PC-3 (cell line): ENCODE measurements at regions not wholly inside any gene's neighbourhood (a gene's known extent, or its start where the extent isn't known, plus 50 kb on each side); places are given as distances from the start of the nearest gene placed in this dataset.

Source experiments
- ATAC-seq: fragments of 200-7000 bp; cut with Tn5 transposase; 2 replicates; pipeline ENCODE4 v1.9.1; 2020; ENCODE audit warnings: mild to moderate bottlenecking, moderate library complexity
- BruUV-seq: library from RNA; stranded (reverse); fragments of 400-500 nt; replicated peaks from 2 replicates; lab custom pipeline; 2021; lab: Mats Ljungman, UMichigan
- CTCF ChIA-PET: fragments of 300-600 bp; sonication (Branson Sonifier 250); formaldehyde crosslinking; loops from one replicate; lab custom pipeline; 2022; ENCODE audit warnings: antibody characterized with exemption; lab: Charles Lee
- POLR2A ChIA-PET: fragments of 300-600 bp; sonication (Branson Sonifier 250); formaldehyde crosslinking; loops from one replicate; lab custom pipeline; 2022; ENCODE audit warnings: antibody characterized with exemption; ENCODE audit not compliant: unreplicated experiment; lab: Charles Lee
- DNase-seq: peaks from one replicate; pipeline ENCODE4 v3.0.0-alpha.2; 2015
- H2AFZ ChIP-seq: fragments of 300-600 bp; sonication (generic); 2 replicates; pipeline ENCODE4 v1.6.0; 2016; ENCODE audit warnings: antibody characterized with exemption, low read length
- H3F3A ChIP-seq: fragments of 300-600 bp; sonication (generic); one replicate; pipeline ENCODE4 v1.6.0; 2017; ENCODE audit warnings: antibody characterized with exemption, low read length, control low read depth, mild to moderate bottlenecking; ENCODE audit not compliant: unreplicated experiment
- H3K27ac ChIP-seq: fragments of 300-600 bp; sonication (generic); 2 replicates; pipeline ENCODE4 v1.5.1; 2016; ENCODE audit warnings: mild to moderate bottlenecking, low read length
- H3K27me3 ChIP-seq: fragments of 300-600 bp; sonication (generic); 2 replicates; pipeline ENCODE4 v1.6.1; 2016; ENCODE audit warnings: low read length, mixed read lengths
- H3K36me3 ChIP-seq: fragments of 300-600 bp; sonication (generic); 2 replicates; pipeline ENCODE4 v1.6.1; 2016; ENCODE audit warnings: low read depth, mixed run types, low read length, mixed read lengths
- H3K4me1 ChIP-seq: fragments of 300-600 bp; sonication (generic); 2 replicates; pipeline ENCODE4 v1.5.1; 2016; ENCODE audit warnings: low read length; ENCODE audit not compliant: insufficient read depth
- H3K4me2 ChIP-seq: fragments of 300-600 bp; sonication (generic); 2 replicates; pipeline ENCODE4 v1.6.0; 2016; ENCODE audit warnings: low read length
- H3K4me3 ChIP-seq: fragments of 300-600 bp; sonication (generic); 2 replicates; pipeline ENCODE4 v1.5.1; 2016; ENCODE audit warnings: mild to moderate bottlenecking, low read length, mixed read lengths
- H3K79me2 ChIP-seq: fragments of 300-600 bp; sonication (generic); 2 replicates; pipeline ENCODE4 v1.6.1; 2017; ENCODE audit warnings: low read length, mixed read lengths
- H3K9ac ChIP-seq: fragments of 300-600 bp; sonication (generic); 2 replicates; pipeline ENCODE4 v1.6.0; 2016; ENCODE audit warnings: mild to moderate bottlenecking, low read length
- H3K9me2 ChIP-seq: fragments of 300-600 bp; sonication (generic); replicated peaks from 2 replicates; pipeline ENCODE4 v1.6.1; 2016; ENCODE audit warnings: mixed run types, low read length, mixed read lengths
- H3K9me3 ChIP-seq: fragments of 300-600 bp; sonication (generic); 2 replicates; pipeline ENCODE4 v1.6.1; 2016; ENCODE audit warnings: low read length, mixed read lengths
- H4K20me1 ChIP-seq: fragments of 300-600 bp; sonication (generic); 2 replicates; pipeline ENCODE4 v1.6.1; 2016; ENCODE audit warnings: low read length, mixed read lengths
- EZH2 ChIP-seq: fragments of 300-600 bp; sonication (generic); IDR thresholded peaks from one replicate; pipeline ENCODE4 v1.6.1; 2017; ENCODE audit warnings: antibody characterized with exemption, mild to moderate bottlenecking, low read length; ENCODE audit not compliant: unreplicated experiment
- EZH2phosphoT487 ChIP-seq: fragments of 300-600 bp; sonication (generic); IDR thresholded peaks from 2 replicates; pipeline ENCODE4 v1.6.1; 2018; ENCODE audit warnings: mild to moderate bottlenecking, antibody characterized with exemption, low read length, borderline replicate concordance
- intact Hi-C: fragments of 100-400 bp; cut with micrococcal nuclease; formaldehyde crosslinking; loops from 2 replicates; pipeline ENCODE4 v1.9.0; 2023
- TF ChIP-seq, protein P1 (sequence below): fragments of 300-600 bp; sonication (generic); conservative IDR thresholded peaks from 2 replicates; pipeline ENCODE4 v1.5.1; 2017; ENCODE audit warnings: antibody characterized with exemption, low read depth, mild to moderate bottlenecking, low read length

GRCh38 chr18:76213991-76214390 is 281.1 kb downstream of the ZNF516 start:
- intact Hi-C loops = no loop called here
- no peaks in the 10 kb centered on the region for H3F3A ChIP-seq
- TF ChIP-seq EZH2 = no peak
- no peak for TF ChIP-seq EZH2phosphoT487
- TF ChIP-seq, protein P1, sequence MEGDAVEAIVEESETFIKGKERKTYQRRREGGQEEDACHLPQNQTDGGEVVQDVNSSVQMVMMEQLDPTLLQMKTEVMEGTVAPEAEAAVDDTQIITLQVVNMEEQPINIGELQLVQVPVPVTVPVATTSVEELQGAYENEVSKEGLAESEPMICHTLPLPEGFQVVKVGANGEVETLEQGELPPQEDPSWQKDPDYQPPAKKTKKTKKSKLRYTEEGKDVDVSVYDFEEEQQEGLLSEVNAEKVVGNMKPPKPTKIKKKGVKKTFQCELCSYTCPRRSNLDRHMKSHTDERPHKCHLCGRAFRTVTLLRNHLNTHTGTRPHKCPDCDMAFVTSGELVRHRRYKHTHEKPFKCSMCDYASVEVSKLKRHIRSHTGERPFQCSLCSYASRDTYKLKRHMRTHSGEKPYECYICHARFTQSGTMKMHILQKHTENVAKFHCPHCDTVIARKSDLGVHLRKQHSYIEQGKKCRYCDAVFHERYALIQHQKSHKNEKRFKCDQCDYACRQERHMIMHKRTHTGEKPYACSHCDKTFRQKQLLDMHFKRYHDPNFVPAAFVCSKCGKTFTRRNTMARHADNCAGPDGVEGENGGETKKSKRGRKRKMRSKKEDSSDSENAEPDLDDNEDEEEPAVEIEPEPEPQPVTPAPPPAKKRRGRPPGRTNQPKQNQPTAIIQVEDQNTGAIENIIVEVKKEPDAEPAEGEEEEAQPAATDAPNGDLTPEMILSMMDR = no peak
- ChIA-PET CTCF (no interaction called here), POLR2A (no interaction called here)
- H4K20me1 ChIP-seq = no peaks in the 10 kb centered on the region
- no peak for DNase-seq
- no peaks in the 10 kb centered on the region for H3K9me2 ChIP-seq
- no peak for ATAC-seq
- H3K9ac ChIP-seq = no peak overlapping the region
- no peaks in the 10 kb centered on the region for H3K79me2 ChIP-seq
- no peaks in the 10 kb centered on the region for H3K4me1 ChIP-seq
- no peak overlapping the region for H2AFZ ChIP-seq
- no peaks in the 10 kb centered on the region for H3K9me3 ChIP-seq
- peaks cover 29% of the 10 kb centered on the region; the same call in 1 of the 2 replicates for H3K27me3 ChIP-seq
- no peak overlapping the region for H3K27ac ChIP-seq
- H3K4me3 ChIP-seq = no peak overlapping the region
- H3K4me2 ChIP-seq = no peak overlapping the region
- BruUV-seq = no TSS peak
- H3K36me3 ChIP-seq = no peaks in the 10 kb centered on the region

GRCh38 chr18:76212960-76213359 is 282.1 kb downstream of the ZNF516 start:
- H3K27ac ChIP-seq = no peak overlapping the region
- no peaks in the 10 kb centered on the region for H3K36me3 ChIP-seq
- no peaks in the 10 kb centered on the region for H3K9me2 ChIP-seq
- no peaks in the 10 kb centered on the region for H3K4me1 ChIP-seq
- TF ChIP-seq EZH2 (no peak), EZH2phosphoT487 (no peak)
- TF ChIP-seq, protein P1 = no peak
- CTCF ChIA-PET = no interaction called here
- intact Hi-C loops = no loop called here
- ATAC-seq = no peak
- no peak for DNase-seq
- H4K20me1 ChIP-seq = no peaks in the 10 kb centered on the region
- H3K9me3 ChIP-seq = no peaks in the 10 kb centered on the region
- no peak overlapping the region for H3K9ac ChIP-seq
- H3F3A ChIP-seq = no peaks in the 10 kb centered on the region
- no peak overlapping the region for H2AFZ ChIP-seq
- no peaks in the 10 kb centered on the region for H3K79me2 ChIP-seq
- POLR2A ChIA-PET = no interaction called here
- H3K27me3 ChIP-seq = peaks cover 37% of the 10 kb centered on the region
- no peak overlapping the region for H3K4me3 ChIP-seq
- BruUV-seq = no TSS peak
- no peak overlapping the region for H3K4me2 ChIP-seq

GRCh38 chr18:76209597-76209996 is 285.4 kb downstream of the ZNF516 start:
- Histone ChIP-seq H2AFZ (no peak overlapping the region), H3K36me3 (no peaks in the 10 kb centered on the region), H3K9ac (no peak overlapping the region), H3K27ac (no peak overlapping the region), H3K4me2 (no peak overlapping the region), H3K4me1 (no peaks in the 10 kb centered on the region), H3K9me3 (no peaks in the 10 kb centered on the region), H3K79me2 (no peaks in the 10 kb centered on the region), H3K27me3 (peaks cover 61% of the 10 kb centered on the region), H3K4me3 (no peak overlapping the region), H4K20me1 (no peaks in the 10 kb centered on the region), H3F3A (no peaks in the 10 kb centered on the region), H3K9me2 (no peaks in the 10 kb centered on the region)
- TF ChIP-seq, protein P1 = no peak
- TF ChIP-seq EZH2phosphoT487 = no peak
- no peak for TF ChIP-seq EZH2
- CTCF ChIA-PET = no interaction called here
- intact Hi-C loops = no loop called here
- no peak for ATAC-seq
- POLR2A ChIA-PET = no interaction called here
- BruUV-seq = no TSS peak
- peak; percentile 50 for DNase-seq
